ENCODE measurements at regions not wholly inside any gene's neighbourhood (a gene's known extent, or its start where the extent isn't known, plus 50 kb on each side); places are given as distances from the start of the nearest gene placed in this dataset.

GRCh38 chr7:91570560-91570959, 306.3 kb downstream of the FZD1 start:
- no peak for TF ChIP-seq ZNF274 (IDR thresholded peaks at IDR 0.05; ENCODE audit: low read depth, low read length)
- TF ChIP-seq YY1 (IDR thresholded peaks at IDR 0.05; ENCODE audit: insufficient read depth, insufficient read length), result no peak
